A549 (cell line): ENCODE measurements at regions not wholly inside any gene's neighbourhood (a gene's known extent, or its start where the extent isn't known, plus 50 kb on each side); places are given as distances from the start of the nearest gene placed in this dataset.

Experiments used
- ATAC-seq, 2 experiments: fragments of 200-7000 bp in 1 of 2; fragments of >200 bp in 1 of 2; cut with Nextera tagmentation in 1 of 2; cut with Tn5 transposase in 1 of 2; 3 replicates each; pipeline versions ENCODE4 v1.8.0 to v1.9.1; 2018 to 2020; ENCODE audit warnings: mild to moderate bottlenecking in 1 of 2, moderate library complexity in 1 of 2
- CTCF ChIA-PET: fragments of 300-600 bp; sonication (Branson Sonifier 250); formaldehyde crosslinking; extraction: SDS; loops from one replicate; lab custom pipeline; 2021; ENCODE audit warnings: antibody characterized with exemption, inconsistent platforms; lab: Yijun Ruan, JAX
- POLR2A ChIA-PET: fragments of 350-600 bp; formaldehyde crosslinking; extraction: SDS; loops from one replicate; lab custom pipeline; 2021; ENCODE audit warnings: antibody characterized with exemption, inconsistent platforms; lab: Yijun Ruan, JAX
- DNase-seq, 2 experiments: peaks; one replicate each; pipeline versions ENCODE4 v3.0.0 to v3.0.0-alpha.2; 2011 to 2016; ENCODE audit warnings: low read depth in 1 of 2, low spot score in 1 of 2
- FAIRE-seq: peaks from 2 replicates; lab custom pipeline; 2011; peaks lifted over from hg19 to GRCh38; lab: Jason Lieb, UNC
- H3K27ac ChIP-seq, 2 experiments: fragments of >200 bp; sonication (Bioruptor Twin); formaldehyde crosslinking; 3 replicates each; pipeline ENCODE4 v1.5.1; 2016 to 2017
- H3K4me1 ChIP-seq: fragments of >200 bp; sonication (Bioruptor Twin); formaldehyde crosslinking; 3 replicates; pipeline ENCODE4 v1.6.1; 2016
- H3K4me2 ChIP-seq: fragments of >200 bp; sonication (Bioruptor Twin); formaldehyde crosslinking; 3 replicates; pipeline ENCODE4 v1.6.1; 2016
- H3K4me3 ChIP-seq: fragments of >200 bp; sonication (Bioruptor Twin); formaldehyde crosslinking; 3 replicates; pipeline ENCODE4 v1.5.1; 2016
- H3K9me3 ChIP-seq: fragments of >200 bp; sonication (Bioruptor Twin); formaldehyde crosslinking; 3 replicates; pipeline ENCODE4 v1.6.1; 2016
- ATOH8 ChIP-seq: fragments of 250-450 bp; sonication (Bioruptor Pico); IDR thresholded peaks from 2 replicates; pipeline ENCODE4 v1.5.0; 2020; ENCODE audit warnings: low read depth, mild to moderate bottlenecking, moderate library complexity
- CBX2 ChIP-seq: fragments of 200-600 bp; sonication (generic); IDR thresholded peaks from 2 replicates; pipeline ENCODE4 v1.6.1; 2016; ENCODE audit warnings: low read depth, mild to moderate bottlenecking, borderline replicate concordance
- CEBPB ChIP-seq, 2 experiments: fragments of >200 bp in 1 of 2; sonication (Bioruptor Twin) in 1 of 2; formaldehyde crosslinking in 1 of 2; IDR thresholded peaks; 2 replicates each; pipeline ENCODE4 v1.6.1; 2012 to 2016
- CHD2 ChIP-seq: fragments of 150-350 bp; IDR thresholded peaks from 2 replicates; pipeline ENCODE4 v1.6.1; 2014; ENCODE audit warnings: low read length; ENCODE audit not compliant: partially characterized antibody
- CHD4 ChIP-seq: fragments of 200-600 bp; sonication (generic); IDR thresholded peaks from 2 replicates; pipeline ENCODE4 v1.6.1; 2016; ENCODE audit warnings: antibody characterized with exemption, mild to moderate bottlenecking, borderline replicate concordance
- CTCF ChIP-seq: fragments of >200 bp; sonication (Bioruptor Twin); formaldehyde crosslinking; IDR thresholded peaks from 3 replicates; pipeline ENCODE4 v1.5.1; 2016
- EHF ChIP-seq: fragments of 250-450 bp; sonication (Bioruptor Pico); IDR thresholded peaks from 2 replicates; pipeline ENCODE4 v1.5.0; 2020; ENCODE audit warnings: mild to moderate bottlenecking
- ESRRA ChIP-seq: fragments of 150-350 bp; IDR thresholded peaks from 2 replicates; pipeline ENCODE4 v1.6.1; 2014; ENCODE audit warnings: mild to moderate bottlenecking, low read length, borderline replicate concordance
- GATA3 ChIP-seq: IDR thresholded peaks from 2 replicates; pipeline ENCODE4 v1.6.1; 2012; ENCODE audit warnings: borderline replicate concordance
- HMGXB4 ChIP-seq: fragments of 250-450 bp; sonication (Bioruptor Pico); IDR thresholded peaks from 2 replicates; pipeline ENCODE4 v1.5.0; 2021; ENCODE audit warnings: mild to moderate bottlenecking, moderate library complexity, borderline replicate concordance
- MAFK ChIP-seq: fragments of 450-650 bp; IDR thresholded peaks from 2 replicates; pipeline ENCODE4 v1.6.1; 2014; ENCODE audit not compliant: partially characterized antibody
- MAX ChIP-seq: IDR thresholded peaks from 2 replicates; pipeline ENCODE4 v1.6.1; 2012
- MAZ ChIP-seq: fragments of 150-350 bp; IDR thresholded peaks from 2 replicates; pipeline ENCODE4 v1.6.1; 2014; ENCODE audit warnings: antibody characterized with exemption, low read depth, low read length, borderline replicate concordance
- NR3C1 ChIP-seq: fragments of >200 bp; sonication (Bioruptor Twin); formaldehyde crosslinking; IDR thresholded peaks from 3 replicates; pipeline ENCODE4 v1.6.1; 2017
- PBX3 ChIP-seq: IDR thresholded peaks from 2 replicates; pipeline ENCODE4 v1.6.1; 2012
- PHF8 ChIP-seq: fragments of 200-600 bp; sonication (generic); IDR thresholded peaks from 2 replicates; pipeline ENCODE4 v1.6.1; 2016; ENCODE audit warnings: low read depth, mild to moderate bottlenecking, antibody characterized with exemption, moderate library complexity, borderline replicate concordance
- RCOR1 ChIP-seq: fragments of 150-350 bp; IDR thresholded peaks from 2 replicates; pipeline ENCODE4 v1.6.1; 2014; ENCODE audit warnings: antibody characterized with exemption, low read length, low read depth
- RFX5 ChIP-seq: fragments of 450-650 bp; IDR thresholded peaks from 2 replicates; pipeline ENCODE4 v1.7.1; 2014; ENCODE audit warnings: antibody characterized with exemption, mild to moderate bottlenecking, moderate library complexity
- SREBF2 ChIP-seq: fragments of 450-650 bp; IDR thresholded peaks from 2 replicates; pipeline ENCODE4 v1.6.1; 2014; ENCODE audit warnings: mild to moderate bottlenecking, moderate library complexity
- ZSCAN20 ChIP-seq: fragments of 250-450 bp; sonication (Bioruptor Pico); IDR thresholded peaks from 2 replicates; pipeline ENCODE4 v1.8.0; 2022; ENCODE audit warnings: mild to moderate bottlenecking, moderate library complexity
- WGBS: methylation state at CpG from one replicate; pipeline ENCODE4 v1.1.6; 2017; ENCODE audit errors: missing lambda C conversion rate; 5-methylcytosine and 5-hydroxymethylcytosine counted together

GRCh38 chr2:239827523-239827890, 197.6 kb downstream of the NDUFA10 start (continued):
- TF ChIP-seq PBX3: no peak
- TF ChIP-seq CTCF: no peak
- TF ChIP-seq CHD2: no peak
- TF ChIP-seq MAX: no peak
- TF ChIP-seq, all 56 proteins: peak for 0

- DNase-seq (no peak), ATAC-seq (no peak), FAIRE-seq (no peak)
- Histone ChIP-seq H3K27ac (no peak overlapping the region), H3K4me1 (no peaks in the 10 kb centered on the region), H3K9me3 (no peaks in the 10 kb centered on the region), H3K4me2 (no peak overlapping the region), H3K4me3 (no peak overlapping the region)
- WGBS: 52% methylated on average over 14 of the region's 21 CpGs
- TF ChIP-seq MAFK (no peak), RFX5 (no peak), HMGXB4 (CRISPR knock-in tag) (no peak), ZSCAN20 (CRISPR knock-in tag) (no peak), CHD4 (no peak), MAX (no peak), CEBPB (IDR thresholded peaks at IDR 0.05) (no peak), CBX2 (no peak), MAZ (no peak), EHF (no peak), SREBF2 (no peak), PHF8 (no peak), CHD2 (no peak), ATOH8 (CRISPR knock-in tag) (no peak), RCOR1 (no peak), ESRRA (no peak), GATA3 (no peak), NR3C1 (no peak)
- POLR2A ChIA-PET: no interaction called here
- CTCF ChIA-PET: interaction anchor here (0.5 kb wide), 1 partner anchor 85 kb away, joined by 3 read pairs; no protein-coding TSS in a partner anchor
Measured at GRCh38 chr2:239826786-239827522, 198.2 kb downstream of the NDUFA10 start.
